ENCODE measurements at regions not wholly inside any gene's neighbourhood (a gene's known extent, or its start where the extent isn't known, plus 50 kb on each side); places are given as distances from the start of the nearest gene placed in this dataset.

DNA sequence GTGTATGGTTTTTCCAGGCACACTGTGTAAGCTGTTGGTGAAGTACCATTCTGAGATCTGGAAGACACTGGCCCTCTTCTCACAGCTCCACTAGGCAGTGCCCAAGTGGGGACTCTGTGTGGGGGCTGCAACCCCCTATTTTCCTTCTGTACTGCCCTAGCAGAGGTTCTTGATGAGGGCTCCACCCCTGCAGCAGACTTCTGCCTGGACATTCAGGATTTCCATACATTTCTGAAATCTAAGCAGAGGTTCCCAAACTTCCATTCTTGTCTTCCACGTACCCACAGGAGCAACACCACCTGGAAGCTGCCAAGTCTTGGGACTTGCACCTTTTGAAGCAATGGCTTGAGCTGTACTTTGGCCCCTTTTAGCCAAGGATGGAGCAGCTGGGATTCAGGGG lies 85.2 kb upstream of the PRMT8 start:
- Histone ChIP-seq H3K9ac (replicated peaks; ENCODE audit: extremely low read depth, insufficient read depth, low read length) (no peak overlapping the region), H3K4me1 (ENCODE audit: control insufficient read depth, extremely low read depth, insufficient read depth, low read length) (no peaks in the 10 kb centered on the region), H3K9me1 (replicated peaks; ENCODE audit: control insufficient read depth, extremely low read depth, insufficient read depth, low read length) (no peaks in the 10 kb centered on the region), H3K4me2 (ENCODE audit: insufficient read depth, low read length) (no peak overlapping the region), H3K27me3 (ENCODE audit: control insufficient read depth in 2 of 2, insufficient read depth in 2 of 2, low read length in 2 of 2) (no peaks in the 10 kb centered on the region), H3K9me3 (replicated peaks; ENCODE audit: control insufficient read depth, insufficient read depth, low read length) (no peaks in the 10 kb centered on the region), H3K36me3 (ENCODE audit: control insufficient read depth in 2 of 2, extremely low read depth in 1 of 2, insufficient read depth in 2 of 2, low read length in 2 of 2) (no peaks in the 10 kb centered on the region), H3K27ac (ENCODE audit: insufficient read depth, low read depth, low read length) (no peak overlapping the region), H3K79me2 (ENCODE audit: control insufficient read depth, insufficient read depth, low read length) (no peaks in the 10 kb centered on the region), H4K20me1 (replicated peaks; ENCODE audit: control insufficient read depth, extremely low read depth, insufficient read depth, low read length) (no peaks in the 10 kb centered on the region), H3K4me3 (replicated peaks in 1 of 3; ENCODE audit: insufficient read depth in 1 of 3, low read depth in 1 of 3, low read length in 3 of 3) (no peak overlapping the region), H2AFZ (ENCODE audit: low read depth, low read length) (no peak overlapping the region)
- no peak for FAIRE-seq
- no peak for DNase-seq (ENCODE audit: low read depth, low spot score)
- intact Hi-C loops (cut with micrococcal nuclease) (no loop called here), dilution Hi-C loops (cut with MboI; ENCODE audit: extremely low pct_ligation_motif_present, low sequenced_read_pairs) (no loop called here)
- TF ChIP-seq POLR2A (IDR thresholded peaks at IDR 0.05; ENCODE audit: low read depth, low read length) (no peak), GATA2 (IDR thresholded peaks at IDR 0.05; ENCODE audit: insufficient read depth, insufficient read length, low read depth, low read length) (no peak), MYC (IDR thresholded peaks at IDR 0.05; ENCODE audit: low read depth, low read length) (no peak), POLR2AphosphoS5 (IDR thresholded peaks at IDR 0.05; ENCODE audit: insufficient read depth, low read depth, low read length) (no peak), CTCF (IDR thresholded peaks at IDR 0.05; ENCODE audit: extremely low read depth in 1 of 2, insufficient read depth in 1 of 2, low read depth in 1 of 2, low read length in 2 of 2) (no peak), MAX (IDR thresholded peaks at IDR 0.05; ENCODE audit: insufficient read depth, insufficient read length) (no peak)
- ChIA-PET POLR2A (no interaction called here), CTCF (no interaction called here)
- no TSS peak for BruUV-seq (replicated peaks)

DNA sequence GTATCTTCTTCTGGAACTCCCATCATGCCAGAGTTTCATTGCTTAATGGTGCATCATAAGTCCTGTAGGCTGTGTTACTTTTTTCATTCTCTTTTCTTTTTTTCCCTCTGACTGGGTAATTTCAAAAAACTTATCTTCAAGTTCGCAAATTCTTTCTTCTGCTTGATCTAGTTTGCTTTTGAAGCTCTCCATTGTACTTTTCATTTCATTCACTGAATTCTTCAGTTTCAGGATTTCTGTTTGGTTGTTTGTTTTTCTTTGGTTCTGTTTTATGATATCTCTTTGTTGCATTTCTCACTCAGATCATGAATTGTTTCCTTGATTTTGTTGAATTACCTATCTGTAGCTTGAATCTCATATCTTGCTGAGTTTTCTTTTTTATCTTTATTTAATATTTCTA lies 83.3 kb upstream of the PRMT8 start:
- dilution Hi-C loops (cut with MboI; ENCODE audit: extremely low pct_ligation_motif_present, low sequenced_read_pairs) = no loop called here
- Histone ChIP-seq H3K4me2 (ENCODE audit: insufficient read depth, low read length) (no peak overlapping the region), H3K79me2 (ENCODE audit: control insufficient read depth, insufficient read depth, low read length) (no peaks in the 10 kb centered on the region), H3K4me3 (replicated peaks in 1 of 3; ENCODE audit: insufficient read depth in 1 of 3, low read depth in 1 of 3, low read length in 3 of 3) (no peak overlapping the region), H3K9ac (replicated peaks; ENCODE audit: extremely low read depth, insufficient read depth, low read length) (no peak overlapping the region), H3K9me1 (replicated peaks; ENCODE audit: control insufficient read depth, extremely low read depth, insufficient read depth, low read length) (no peaks in the 10 kb centered on the region), H3K27me3 (ENCODE audit: control insufficient read depth in 2 of 2, insufficient read depth in 2 of 2, low read length in 2 of 2) (no peaks in the 10 kb centered on the region), H3K27ac (ENCODE audit: insufficient read depth, low read depth, low read length) (no peak overlapping the region), H4K20me1 (replicated peaks; ENCODE audit: control insufficient read depth, extremely low read depth, insufficient read depth, low read length) (no peaks in the 10 kb centered on the region), H3K36me3 (ENCODE audit: control insufficient read depth in 2 of 2, extremely low read depth in 1 of 2, insufficient read depth in 2 of 2, low read length in 2 of 2) (no peaks in the 10 kb centered on the region), H2AFZ (ENCODE audit: low read depth, low read length) (no peak overlapping the region), H3K9me3 (replicated peaks; ENCODE audit: control insufficient read depth, insufficient read depth, low read length) (no peaks in the 10 kb centered on the region), H3K4me1 (ENCODE audit: control insufficient read depth, extremely low read depth, insufficient read depth, low read length) (no peaks in the 10 kb centered on the region)
- no peak for TF ChIP-seq FOS (IDR thresholded peaks at IDR 0.05; ENCODE audit: borderline replicate concordance, insufficient read depth, low read length)
- TF ChIP-seq POLR2A (IDR thresholded peaks at IDR 0.05; ENCODE audit: low read depth, low read length) = no peak
- no peak for TF ChIP-seq EZH2 (IDR thresholded peaks at IDR 0.05; ENCODE audit: borderline replicate concordance, low read depth, low read length, severe bottlenecking)
- TF ChIP-seq MYC (IDR thresholded peaks at IDR 0.05; ENCODE audit: low read depth, low read length) = no peak
- no peak for TF ChIP-seq POLR2AphosphoS5 (IDR thresholded peaks at IDR 0.05; ENCODE audit: insufficient read depth, low read depth, low read length)
- TF ChIP-seq JUN (IDR thresholded peaks at IDR 0.05; ENCODE audit: borderline replicate concordance, insufficient read depth, insufficient read length, low read depth) = no peak
- TF ChIP-seq CTCF (IDR thresholded peaks at IDR 0.05; ENCODE audit: extremely low read depth in 1 of 2, insufficient read depth in 1 of 2, low read depth in 1 of 2, low read length in 2 of 2) = no peak
- no peak for TF ChIP-seq GATA2 (IDR thresholded peaks at IDR 0.05; ENCODE audit: insufficient read depth, insufficient read length, low read depth, low read length)
- no peak for TF ChIP-seq MAX (IDR thresholded peaks at IDR 0.05; ENCODE audit: insufficient read depth, insufficient read length)
- ChIA-PET CTCF (interaction anchor here (1.5 kb wide), 1 partner anchor 108 kb away, joined by 4 read pairs; no protein-coding TSS in a partner anchor), POLR2A (no interaction called here)
- FAIRE-seq = no peak
- DNase-seq (ENCODE audit: low read depth, low spot score) = no peak
- intact Hi-C loops (cut with micrococcal nuclease) = no loop called here
- no TSS peak for BruUV-seq (replicated peaks)
